HEK293 (cell line): ENCODE measurements at regions not wholly inside any gene's neighbourhood (a gene's known extent, or its start where the extent isn't known, plus 50 kb on each side); places are given as distances from the start of the nearest gene placed in this dataset.

Experiments
- CTCF ChIA-PET: fragments of 350-600 bp; formaldehyde crosslinking; extraction: SDS; loops from one replicate; lab custom pipeline; 2021; ENCODE audit warnings: antibody characterized with exemption; lab: Yijun Ruan, JAX
- POLR2A ChIA-PET: fragments of 300-600 bp; formaldehyde crosslinking; extraction: SDS; loops from one replicate; lab custom pipeline; 2020; ENCODE audit warnings: antibody characterized with exemption, inconsistent platforms; lab: Yijun Ruan, JAX
- H3K27ac ChIP-seq: fragments of 200-500 bp; sonication (Bioruptor generic); 2 replicates; pipeline ENCODE4 v1.5.1; 2014; ENCODE audit warnings: low read depth, low read length, control low read depth, inconsistent platforms; ENCODE audit errors: extremely low read depth
- H3K36me3 ChIP-seq, 2 experiments: fragments of 200-500 bp in 1 of 2; sonication (Bioruptor generic) in 1 of 2; 1 replicate in 1 of 2; 2 replicates in 1 of 2; pipeline ENCODE4 v1.5.1; 2014 to 2017; ENCODE audit warnings: inconsistent platforms in 2 of 2, low read length in 2 of 2; ENCODE audit not compliant: control insufficient read depth in 2 of 2, insufficient read depth in 1 of 2
- H3K4me1 ChIP-seq: fragments of 200-500 bp; sonication (Bioruptor generic); 2 replicates; pipeline ENCODE4 v1.5.1; 2014; ENCODE audit warnings: mild to moderate bottlenecking, low read length, inconsistent platforms; ENCODE audit not compliant: control insufficient read depth, insufficient read depth
- H3K4me3 ChIP-seq: 2 replicates; pipeline ENCODE4 v1.5.1; 2011; ENCODE audit warnings: low read depth, mild to moderate bottlenecking, control low read depth, low read length, moderate library complexity
- H3K9me3 ChIP-seq: fragments of 200-500 bp; sonication (Bioruptor generic); 2 replicates; pipeline ENCODE4 v1.5.1; 2014; ENCODE audit warnings: low read depth, low read length, inconsistent platforms; ENCODE audit not compliant: control insufficient read depth, insufficient read depth
- GFI1B ChIP-seq: fragments of 450-650 bp; formaldehyde crosslinking; IDR thresholded peaks from 2 replicates; pipeline ENCODE4 v1.5.1; 2016; ENCODE audit warnings: missing biosample characterization, missing genetic modification characterization
- HIC1 ChIP-seq: fragments of 450-650 bp; formaldehyde crosslinking; IDR thresholded peaks from 2 replicates; pipeline ENCODE4 v1.5.1; 2016; ENCODE audit warnings: missing biosample characterization, missing genetic modification characterization
- KLF1 ChIP-seq: fragments of 450-650 bp; formaldehyde crosslinking; IDR thresholded peaks from 2 replicates; pipeline ENCODE4 v1.5.1; 2016; ENCODE audit warnings: missing biosample characterization, missing genetic modification characterization
- MEIS1 ChIP-seq: sonication (generic); formaldehyde crosslinking; IDR thresholded peaks from 2 replicates; pipeline ENCODE4 v1.8.1; 2022; ENCODE audit warnings: missing genetic modification reagents, mild to moderate bottlenecking, borderline replicate concordance
- OSR2 ChIP-seq: fragments of 450-650 bp; formaldehyde crosslinking; IDR thresholded peaks from 2 replicates; pipeline ENCODE4 v1.5.1; 2016; ENCODE audit warnings: missing biosample characterization, missing genetic modification characterization
- OVOL3 ChIP-seq: fragments of 450-650 bp; formaldehyde crosslinking; IDR thresholded peaks from 2 replicates; pipeline ENCODE4 v1.5.1; 2016; ENCODE audit warnings: missing biosample characterization, missing genetic modification characterization
- SCRT2 ChIP-seq: fragments of 450-650 bp; formaldehyde crosslinking; IDR thresholded peaks from 2 replicates; pipeline ENCODE4 v1.5.1; 2016; ENCODE audit warnings: missing biosample characterization, missing genetic modification characterization
- ZBTB20 ChIP-seq: fragments of 450-650 bp; formaldehyde crosslinking; IDR thresholded peaks from 2 replicates; pipeline ENCODE4 v1.5.1; 2016; ENCODE audit warnings: missing biosample characterization, missing genetic modification characterization
- ZEB2 ChIP-seq: fragments of 450-650 bp; formaldehyde crosslinking; IDR thresholded peaks from 2 replicates; pipeline ENCODE4 v1.5.1; 2016; ENCODE audit warnings: missing biosample characterization, missing genetic modification characterization
- ZIC2 ChIP-seq: fragments of 450-650 bp; formaldehyde crosslinking; IDR thresholded peaks from 2 replicates; pipeline ENCODE4 v1.5.1; 2016; ENCODE audit warnings: missing biosample characterization, missing genetic modification characterization
- ZNF184 ChIP-seq: fragments of 450-650 bp; IDR thresholded peaks from 2 replicates; pipeline ENCODE4 v1.5.1; 2018; ENCODE audit warnings: missing biosample characterization, mild to moderate bottlenecking, missing genetic modification characterization
- ZNF221 ChIP-seq: fragments of 450-650 bp; formaldehyde crosslinking; IDR thresholded peaks from 2 replicates; pipeline ENCODE4 v1.5.1; 2017; ENCODE audit warnings: missing biosample characterization, missing genetic modification characterization, borderline replicate concordance
- ZNF248 ChIP-seq: fragments of 450-650 bp; formaldehyde crosslinking; IDR thresholded peaks from 2 replicates; pipeline ENCODE4 v1.5.1; 2017; ENCODE audit warnings: missing biosample characterization, missing genetic modification characterization
- ZNF416 ChIP-seq: fragments of 450-650 bp; formaldehyde crosslinking; IDR thresholded peaks from 2 replicates; pipeline ENCODE4 v1.5.1; 2016; ENCODE audit warnings: missing biosample characterization, missing genetic modification characterization
- ZNF514 ChIP-seq: fragments of 450-650 bp; formaldehyde crosslinking; IDR thresholded peaks from 2 replicates; pipeline ENCODE4 v1.5.1; 2016; ENCODE audit warnings: missing biosample characterization, missing genetic modification characterization
- ZNF555 ChIP-seq: fragments of 450-650 bp; formaldehyde crosslinking; conservative IDR thresholded peaks from 2 replicates; pipeline ENCODE4 v1.5.1; 2017; ENCODE audit warnings: missing biosample characterization, mild to moderate bottlenecking, missing genetic modification characterization, inconsistent platforms
- ZNF621 ChIP-seq: fragments of 450-650 bp; formaldehyde crosslinking; IDR thresholded peaks from 2 replicates; pipeline ENCODE4 v1.5.1; 2017; ENCODE audit warnings: missing biosample characterization, missing genetic modification characterization
- ZNF654 ChIP-seq: fragments of 450-650 bp; formaldehyde crosslinking; IDR thresholded peaks from 2 replicates; pipeline ENCODE4 v1.5.1; 2016; ENCODE audit warnings: low read depth, missing biosample characterization, missing genetic modification characterization
- ZNF658 ChIP-seq: fragments of 450-650 bp; formaldehyde crosslinking; IDR thresholded peaks from 2 replicates; pipeline ENCODE4; 2016; ENCODE audit warnings: missing biosample characterization, missing genetic modification characterization
- ZNF707 ChIP-seq: fragments of 450-650 bp; formaldehyde crosslinking; IDR thresholded peaks from 2 replicates; pipeline ENCODE4 v1.5.1; 2016; ENCODE audit warnings: missing biosample characterization, missing genetic modification characterization
- ZNF791 ChIP-seq: fragments of 450-650 bp; formaldehyde crosslinking; IDR thresholded peaks from 2 replicates; pipeline ENCODE4 v1.5.1; 2016; ENCODE audit warnings: missing biosample characterization, missing genetic modification characterization
- ZNF792 ChIP-seq: fragments of 450-650 bp; formaldehyde crosslinking; IDR thresholded peaks from 2 replicates; pipeline ENCODE4 v1.5.1; 2016; ENCODE audit warnings: missing biosample characterization, missing genetic modification characterization
- TF ChIP-seq, protein P1 (sequence below): fragments of 450-650 bp; formaldehyde crosslinking; IDR thresholded peaks from 2 replicates; pipeline ENCODE4 v1.5.1; 2016; ENCODE audit warnings: missing biosample characterization, missing genetic modification characterization
- TF ChIP-seq, protein P2 (sequence below): fragments of 450-650 bp; formaldehyde crosslinking; IDR thresholded peaks from 2 replicates; pipeline ENCODE4 v1.5.1; 2016; ENCODE audit warnings: missing biosample characterization, missing genetic modification characterization

GRCh38 chr11:70790671-70791300, 392.5 kb downstream of the CTTN start:
- POLR2A ChIA-PET = no interaction called here
- CTCF ChIA-PET = interaction anchor here (0.7 kb wide), 4 partner anchors 23 to 902 kb away, joined by 3 read pairs; no protein-coding TSS in a partner anchor
- no peaks in the 10 kb centered on the region for H3K36me3 ChIP-seq
- no peak overlapping the region for H3K4me3 ChIP-seq
- TF ChIP-seq ZNF184 (tag by site-specific recombination) (no peak), OSR2 (tag by site-specific recombination) (no peak), SCRT2 (tag by site-specific recombination) (no peak), ZNF792 (tag by site-specific recombination) (no peak), ZNF221 (no peak), OVOL3 (no peak), ZNF621 (tag by site-specific recombination) (no peak), ZNF707 (tag by site-specific recombination) (no peak), HIC1 (tag by site-specific recombination) (no peak), ZNF514 (no peak), ZNF791 (tag by site-specific recombination) (no peak), ZNF248 (tag by site-specific recombination) (no peak), ZNF555 (tag by site-specific recombination) (no peak), MEIS1 (CRISPR knock-in tag) (no peak), ZEB2 (tag by site-specific recombination) (no peak)
- TF ChIP-seq, protein P1, sequence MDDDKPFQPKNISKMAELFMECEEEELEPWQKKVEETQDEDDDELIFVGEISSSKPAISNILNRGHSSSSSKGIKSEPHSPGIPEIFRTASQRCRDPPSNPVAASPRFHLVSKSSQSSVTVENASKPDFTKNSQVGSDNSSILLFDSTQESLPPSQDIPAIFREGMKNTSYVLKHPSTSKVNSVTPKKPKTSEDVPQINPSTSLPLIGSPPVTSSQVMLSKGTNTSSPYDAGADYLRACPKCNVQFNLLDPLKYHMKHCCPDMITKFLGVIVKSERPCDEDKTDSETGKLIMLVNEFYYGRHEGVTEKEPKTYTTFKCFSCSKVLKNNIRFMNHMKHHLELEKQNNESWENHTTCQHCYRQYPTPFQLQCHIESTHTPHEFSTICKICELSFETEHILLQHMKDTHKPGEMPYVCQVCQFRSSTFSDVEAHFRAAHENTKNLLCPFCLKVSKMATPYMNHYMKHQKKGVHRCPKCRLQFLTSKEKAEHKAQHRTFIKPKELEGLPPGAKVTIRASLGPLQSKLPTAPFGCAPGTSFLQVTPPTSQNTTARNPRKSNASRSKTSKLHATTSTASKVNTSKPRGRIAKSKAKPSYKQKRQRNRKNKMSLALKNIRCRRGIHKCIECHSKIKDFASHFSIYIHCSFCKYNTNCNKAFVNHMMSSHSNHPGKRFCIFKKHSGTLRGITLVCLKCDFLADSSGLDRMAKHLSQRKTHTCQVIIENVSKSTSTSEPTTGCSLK (tag by site-specific recombination) = no peak
- no peaks in the 10 kb centered on the region for H3K9me3 ChIP-seq
- H3K4me1 ChIP-seq = no peaks in the 10 kb centered on the region
- H3K27ac ChIP-seq = no peak overlapping the region

DNA sequence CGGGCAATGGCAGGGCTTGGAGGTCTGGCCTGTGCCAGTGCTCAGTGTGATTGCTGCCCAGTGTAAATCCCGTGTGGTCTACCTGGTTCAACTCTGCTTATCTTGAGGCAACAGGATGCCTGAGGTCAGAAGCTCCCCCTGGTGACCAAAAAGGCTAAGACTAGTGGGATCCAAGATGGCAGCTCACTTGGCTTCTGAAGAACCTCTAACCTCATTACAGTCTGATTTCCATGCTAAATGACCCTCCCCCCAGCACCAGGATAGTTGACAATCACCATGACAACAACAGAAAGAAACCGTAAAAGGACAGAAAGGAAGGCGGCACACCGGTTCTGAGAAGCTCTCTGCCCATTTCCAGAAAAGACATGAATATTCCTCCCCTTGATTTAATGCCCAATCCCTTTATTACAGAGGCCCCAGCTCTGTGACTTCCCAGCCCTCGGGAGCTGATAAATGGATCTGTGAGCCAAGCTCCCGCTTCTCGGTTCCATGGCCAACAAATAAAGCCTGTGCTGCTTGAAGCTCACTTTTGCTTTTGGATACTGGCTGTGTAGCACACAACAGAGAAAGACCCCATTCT, 398.4 kb downstream of the CTTN start:
- H3K4me3 ChIP-seq = no peak overlapping the region
- no peaks in the 10 kb centered on the region for H3K4me1 ChIP-seq
- POLR2A ChIA-PET = no interaction called here
- no peaks in the 10 kb centered on the region for H3K36me3 ChIP-seq
- TF ChIP-seq GFI1B (no peak), ZBTB20 (tag by site-specific recombination) (no peak), ZIC2 (no peak), ZNF416 (tag by site-specific recombination) (no peak), ZNF658 (no peak), ZNF654 (tag by site-specific recombination) (no peak), KLF1 (no peak)
- TF ChIP-seq, protein P2, sequence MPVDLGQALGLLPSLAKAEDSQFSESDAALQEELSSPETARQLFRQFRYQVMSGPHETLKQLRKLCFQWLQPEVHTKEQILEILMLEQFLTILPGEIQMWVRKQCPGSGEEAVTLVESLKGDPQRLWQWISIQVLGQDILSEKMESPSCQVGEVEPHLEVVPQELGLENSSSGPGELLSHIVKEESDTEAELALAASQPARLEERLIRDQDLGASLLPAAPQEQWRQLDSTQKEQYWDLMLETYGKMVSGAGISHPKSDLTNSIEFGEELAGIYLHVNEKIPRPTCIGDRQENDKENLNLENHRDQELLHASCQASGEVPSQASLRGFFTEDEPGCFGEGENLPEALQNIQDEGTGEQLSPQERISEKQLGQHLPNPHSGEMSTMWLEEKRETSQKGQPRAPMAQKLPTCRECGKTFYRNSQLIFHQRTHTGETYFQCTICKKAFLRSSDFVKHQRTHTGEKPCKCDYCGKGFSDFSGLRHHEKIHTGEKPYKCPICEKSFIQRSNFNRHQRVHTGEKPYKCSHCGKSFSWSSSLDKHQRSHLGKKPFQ (tag by site-specific recombination) = no peak
- H3K9me3 ChIP-seq = no peaks in the 10 kb centered on the region
- no peak overlapping the region for H3K27ac ChIP-seq
- CTCF ChIA-PET = interaction anchor here (0.6 to 1.5 kb wide), 8 partner anchors 10 to 334 kb away, joined by 3 to 10 read pairs (median 4); no protein-coding TSS in a partner anchor
